ENCODE measurements at regions not wholly inside any gene's neighbourhood (a gene's known extent, or its start where the extent isn't known, plus 50 kb on each side); places are given as distances from the start of the nearest gene placed in this dataset.
"Not testable (repeated sequence)": the region's sequence is repeated elsewhere in the genome, so short reads cannot be mapped to it uniquely, and the experiment has no call there.

DNA sequence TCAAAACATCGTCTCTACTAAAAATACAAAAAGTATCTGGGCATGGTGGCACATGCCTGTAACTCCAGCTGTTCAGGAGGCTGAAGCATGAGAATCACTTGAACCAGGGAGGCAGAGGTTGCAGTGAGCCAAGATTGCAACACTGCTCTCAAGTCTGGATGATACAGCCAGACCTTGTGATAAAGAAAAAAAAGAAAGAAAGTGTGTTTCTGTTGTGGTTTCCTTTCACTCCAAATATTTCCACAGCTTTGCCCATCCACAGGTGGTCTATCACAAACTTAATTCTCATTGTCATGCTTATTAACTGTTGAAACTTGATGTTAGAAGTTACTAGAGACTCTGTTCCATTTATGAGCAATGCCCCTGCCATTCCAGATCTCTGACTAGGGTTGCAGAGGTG, 316.0 kb upstream of the SEMA3C start:
- DNase-seq (ENCODE audit: extremely low read depth, low read depth): no peak
- TF ChIP-seq, protein P1, sequence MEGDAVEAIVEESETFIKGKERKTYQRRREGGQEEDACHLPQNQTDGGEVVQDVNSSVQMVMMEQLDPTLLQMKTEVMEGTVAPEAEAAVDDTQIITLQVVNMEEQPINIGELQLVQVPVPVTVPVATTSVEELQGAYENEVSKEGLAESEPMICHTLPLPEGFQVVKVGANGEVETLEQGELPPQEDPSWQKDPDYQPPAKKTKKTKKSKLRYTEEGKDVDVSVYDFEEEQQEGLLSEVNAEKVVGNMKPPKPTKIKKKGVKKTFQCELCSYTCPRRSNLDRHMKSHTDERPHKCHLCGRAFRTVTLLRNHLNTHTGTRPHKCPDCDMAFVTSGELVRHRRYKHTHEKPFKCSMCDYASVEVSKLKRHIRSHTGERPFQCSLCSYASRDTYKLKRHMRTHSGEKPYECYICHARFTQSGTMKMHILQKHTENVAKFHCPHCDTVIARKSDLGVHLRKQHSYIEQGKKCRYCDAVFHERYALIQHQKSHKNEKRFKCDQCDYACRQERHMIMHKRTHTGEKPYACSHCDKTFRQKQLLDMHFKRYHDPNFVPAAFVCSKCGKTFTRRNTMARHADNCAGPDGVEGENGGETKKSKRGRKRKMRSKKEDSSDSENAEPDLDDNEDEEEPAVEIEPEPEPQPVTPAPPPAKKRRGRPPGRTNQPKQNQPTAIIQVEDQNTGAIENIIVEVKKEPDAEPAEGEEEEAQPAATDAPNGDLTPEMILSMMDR (IDR thresholded peaks at IDR 0.05; ENCODE audit: low read depth, low read length, missing control alignments): no peak
- H3K4me3 ChIP-seq (replicated peaks; ENCODE audit: low read depth, low read length): no peak overlapping the region

DNA sequence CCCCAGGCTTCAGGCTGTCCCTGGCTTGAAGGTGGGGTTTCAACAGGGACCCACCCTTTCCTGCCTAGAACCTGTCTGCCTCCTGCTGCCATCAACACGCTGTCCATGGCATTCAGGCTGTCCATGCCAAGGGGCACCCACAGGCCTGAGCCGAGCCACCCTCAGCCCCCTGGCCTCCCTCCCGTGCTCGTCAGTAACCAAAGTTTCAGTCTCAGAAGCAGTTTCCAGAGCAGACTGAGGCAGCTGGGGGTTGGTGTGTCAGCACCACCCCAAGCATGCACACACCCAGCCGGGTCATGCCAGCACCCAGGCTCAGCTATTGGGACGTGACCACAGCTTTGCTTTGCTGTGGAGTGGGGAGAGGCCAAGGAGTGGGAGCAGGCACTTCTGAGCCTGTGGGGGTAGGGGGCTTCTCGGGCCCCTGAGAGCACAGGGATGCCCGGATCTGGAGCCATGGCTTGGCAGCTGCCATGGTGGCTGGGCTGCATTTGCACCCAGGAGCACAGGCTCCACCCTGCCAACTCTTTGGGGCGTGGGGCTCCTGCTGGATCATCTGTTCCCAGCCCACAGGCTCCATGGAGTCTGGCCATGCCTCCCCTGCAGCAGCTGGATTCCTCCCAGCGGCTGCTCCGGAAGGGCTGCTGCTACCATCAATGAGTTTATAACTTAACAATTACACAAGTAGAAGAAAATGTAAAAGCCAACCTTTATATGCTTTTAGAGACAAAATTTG, 314.5 kb upstream of the SEMA3C start:
- H3K4me3 ChIP-seq (replicated peaks; ENCODE audit: low read depth, low read length): no peak overlapping the region
- TF ChIP-seq, protein P1 (IDR thresholded peaks at IDR 0.05; ENCODE audit: low read depth, low read length, missing control alignments): no peak
- DNase-seq (ENCODE audit: extremely low read depth, low read depth): no peak

DNA sequence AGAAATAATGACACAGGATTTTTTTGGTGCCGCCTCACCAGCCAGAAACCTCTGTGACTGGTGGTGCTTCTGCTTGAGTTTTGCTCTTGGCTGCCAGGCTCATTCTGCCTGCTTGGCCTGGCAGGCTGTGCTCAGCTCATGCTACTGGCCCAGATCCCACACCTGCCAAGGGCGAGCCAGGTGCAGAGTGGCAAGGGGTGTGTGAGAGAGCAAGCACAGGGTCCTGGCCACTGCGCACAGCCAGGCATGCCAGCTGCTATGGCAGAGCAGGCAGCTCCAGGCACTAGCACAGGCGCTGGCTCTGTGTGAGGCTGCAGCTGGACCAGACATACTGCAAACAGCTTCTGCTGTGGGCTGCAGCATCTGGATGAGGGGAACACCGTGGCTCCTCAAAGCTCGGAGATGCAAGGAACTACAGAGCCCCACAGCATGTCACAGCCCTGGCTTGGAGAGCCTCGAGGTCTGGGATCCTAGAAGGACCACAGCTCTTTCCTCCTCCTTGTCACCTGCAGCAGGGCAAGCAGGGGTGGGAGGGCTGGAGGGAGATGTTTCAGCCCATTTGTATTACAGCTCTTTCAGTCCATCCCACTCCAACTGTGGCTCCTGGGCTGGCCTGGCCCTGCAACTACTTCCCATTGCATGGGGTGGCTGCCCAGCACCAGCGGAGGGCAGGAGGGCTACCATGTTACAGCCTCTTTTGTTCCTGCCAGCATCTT, 313.4 kb upstream of the SEMA3C start:
- no peak overlapping the region for H3K4me3 ChIP-seq (replicated peaks; ENCODE audit: low read depth, low read length)
- TF ChIP-seq, protein P1 (IDR thresholded peaks at IDR 0.05; ENCODE audit: low read depth, low read length, missing control alignments): no peak
- DNase-seq (ENCODE audit: extremely low read depth, low read depth): no peak

DNA sequence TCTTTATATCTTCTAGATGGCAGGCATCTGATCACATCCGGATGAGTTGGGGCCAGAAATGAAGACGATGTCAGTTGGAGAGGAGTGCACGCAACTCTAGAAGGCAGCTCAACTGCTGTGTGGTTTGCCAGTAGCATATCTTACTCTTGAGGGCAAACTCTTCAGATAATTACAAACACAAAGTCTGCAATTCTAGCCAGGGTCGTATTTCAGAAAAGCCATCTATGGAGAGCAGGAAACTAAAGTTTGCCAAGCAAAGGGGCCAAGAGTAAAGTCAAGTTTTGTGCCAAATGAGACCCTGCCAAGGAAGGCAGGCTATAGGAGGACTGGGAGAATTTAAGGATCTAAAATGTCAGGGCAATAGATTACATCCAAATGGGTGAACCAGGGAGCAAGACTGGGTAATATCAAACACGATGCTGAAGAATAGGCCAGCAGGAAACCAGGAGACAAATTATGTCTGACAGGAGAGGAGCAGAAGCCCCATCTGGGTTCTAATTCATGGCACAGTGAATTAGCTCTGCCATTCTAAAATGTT, 312.5 kb upstream of the SEMA3C start:
- TF ChIP-seq, protein P1 (IDR thresholded peaks at IDR 0.05; ENCODE audit: low read depth, low read length, missing control alignments): no peak
- DNase-seq (ENCODE audit: extremely low read depth, low read depth): no peak
- no peak overlapping the region for H3K4me3 ChIP-seq (replicated peaks; ENCODE audit: low read depth, low read length)

DNA sequence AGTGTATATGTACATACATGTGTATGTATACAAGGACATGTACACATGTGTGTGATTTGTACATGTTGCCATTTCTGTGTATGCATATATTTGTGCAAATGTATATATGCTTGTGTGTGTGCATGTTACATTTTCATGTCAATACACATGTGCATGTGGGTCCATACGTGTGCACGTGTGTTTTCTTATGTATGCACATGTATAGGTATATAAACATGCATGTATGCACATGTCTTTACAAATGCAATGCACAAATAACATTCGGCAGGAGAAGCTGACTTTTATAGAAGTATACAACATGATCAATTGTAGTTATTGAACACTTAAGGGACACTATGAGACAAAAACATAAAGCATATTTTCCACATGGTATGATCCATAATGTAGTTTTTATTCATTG, 307.4 kb upstream of the SEMA3C start:
- TF ChIP-seq, protein P1 (IDR thresholded peaks at IDR 0.05; ENCODE audit: low read depth, low read length, missing control alignments): no peak

DNA sequence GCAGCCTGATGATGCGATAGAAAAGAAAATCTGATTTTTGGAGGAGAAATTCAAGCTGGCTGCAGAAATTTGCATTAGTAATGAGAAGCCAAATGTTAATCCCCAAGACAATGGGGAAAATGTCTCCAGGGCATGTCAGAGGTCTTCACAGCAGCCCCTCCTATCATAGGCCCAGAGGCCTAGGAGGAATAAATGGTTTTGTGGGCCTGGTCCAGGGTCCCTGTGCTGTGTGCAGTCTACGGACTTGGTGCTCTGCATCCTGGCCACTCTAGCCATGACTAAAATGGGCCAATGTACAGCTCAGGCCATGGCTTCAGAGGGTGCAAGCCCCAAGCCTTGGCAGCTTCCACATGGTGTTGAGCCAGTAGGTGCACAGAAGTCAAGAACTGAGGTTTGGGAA, 303.8 kb upstream of the SEMA3C start:
- not testable (repeated sequence) for H3K4me3 ChIP-seq (replicated peaks; ENCODE audit: low read depth, low read length); DNase-seq (ENCODE audit: extremely low read depth, low read depth)

More for the DNA sequence above, 307.4 kb upstream of the SEMA3C start:
- no peak for DNase-seq (ENCODE audit: extremely low read depth, low read depth)
- H3K4me3 ChIP-seq (replicated peaks; ENCODE audit: low read depth, low read length): no peak overlapping the region

DNA sequence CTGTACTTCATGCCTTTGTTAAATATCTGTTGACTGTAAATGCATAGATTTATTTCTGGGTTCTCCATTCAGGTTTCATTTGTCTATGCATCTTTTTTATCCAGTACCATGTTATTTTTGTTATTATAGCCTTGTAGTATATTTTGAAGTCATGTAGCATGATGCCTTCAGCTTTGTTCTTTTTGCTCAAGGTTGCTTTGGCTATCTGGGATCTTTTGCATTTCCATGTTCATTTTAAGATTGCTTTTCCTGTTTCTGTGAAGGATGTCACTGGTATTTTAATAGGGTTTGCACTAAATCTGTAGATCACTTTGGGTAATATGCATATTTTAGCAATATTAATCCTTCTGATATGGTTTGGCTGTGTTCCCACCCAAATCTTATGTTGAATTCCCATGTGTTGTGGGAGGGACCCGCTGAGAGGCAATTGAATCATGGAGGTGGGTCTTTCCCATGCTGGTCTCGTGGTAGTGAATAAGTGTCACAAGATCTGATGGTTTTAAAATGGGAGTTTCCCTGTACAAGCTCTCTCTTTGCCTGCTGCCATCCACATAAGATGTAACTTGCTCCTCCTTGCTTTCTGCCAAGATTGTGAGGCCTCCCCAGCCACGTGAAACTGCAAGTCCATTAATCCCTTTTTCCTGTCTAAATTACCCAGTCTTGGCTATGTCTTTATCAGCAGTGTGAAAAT, 302.8 kb upstream of the SEMA3C start:
- no peak overlapping the region for H3K4me3 ChIP-seq (replicated peaks; ENCODE audit: low read depth, low read length)
- DNase-seq (ENCODE audit: extremely low read depth, low read depth): no peak
- TF ChIP-seq, protein P1 (IDR thresholded peaks at IDR 0.05; ENCODE audit: low read depth, low read length, missing control alignments): no peak

Measured in HFF-Myc (cell line).